NB4 (cell line): ENCODE measurements at regions not wholly inside any gene's neighbourhood (a gene's known extent, or its start where the extent isn't known, plus 50 kb on each side); places are given as distances from the start of the nearest gene placed in this dataset.
"Not testable (repeated sequence)": the region's sequence is repeated elsewhere in the genome, so short reads cannot be mapped to it uniquely, and the experiment has no call there.

Experiments used
- MYC ChIP-seq: IDR thresholded peaks from 2 replicates; pipeline ENCODE4 v1.6.1; 2011; ENCODE audit warnings: low read depth, low read length
- POLR2A ChIP-seq: IDR thresholded peaks from 2 replicates; pipeline ENCODE4 v1.6.1; 2011; ENCODE audit warnings: mild to moderate bottlenecking; ENCODE audit not compliant: insufficient read length; ENCODE audit errors: extremely low read depth
- TF ChIP-seq, protein P1 (sequence below): IDR thresholded peaks from one replicate; pipeline ENCODE4 v1.5.1; 2012; ENCODE audit warnings: low read depth, low read length

DNA sequence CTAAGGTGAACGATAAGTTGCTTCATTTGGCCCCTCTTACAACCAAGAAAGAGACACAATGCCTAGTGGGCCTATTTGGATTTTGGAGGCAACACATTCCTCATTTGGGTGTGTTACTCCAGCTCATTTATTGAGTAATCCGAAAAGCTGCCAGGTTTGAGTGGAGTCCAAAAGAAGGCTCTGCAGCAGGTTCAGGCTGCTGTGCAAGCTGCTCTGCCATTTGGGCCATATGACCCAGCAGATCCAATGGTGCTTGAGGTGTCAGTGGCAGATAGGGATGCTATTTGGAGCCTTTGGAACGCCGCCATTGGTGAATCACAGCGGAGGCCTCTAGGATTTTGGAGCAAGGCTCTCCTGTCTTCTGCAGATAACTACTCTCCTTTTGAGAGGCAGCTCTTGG, 176.4 kb downstream of the AKR1D1 start:
- TF ChIP-seq, protein P1, sequence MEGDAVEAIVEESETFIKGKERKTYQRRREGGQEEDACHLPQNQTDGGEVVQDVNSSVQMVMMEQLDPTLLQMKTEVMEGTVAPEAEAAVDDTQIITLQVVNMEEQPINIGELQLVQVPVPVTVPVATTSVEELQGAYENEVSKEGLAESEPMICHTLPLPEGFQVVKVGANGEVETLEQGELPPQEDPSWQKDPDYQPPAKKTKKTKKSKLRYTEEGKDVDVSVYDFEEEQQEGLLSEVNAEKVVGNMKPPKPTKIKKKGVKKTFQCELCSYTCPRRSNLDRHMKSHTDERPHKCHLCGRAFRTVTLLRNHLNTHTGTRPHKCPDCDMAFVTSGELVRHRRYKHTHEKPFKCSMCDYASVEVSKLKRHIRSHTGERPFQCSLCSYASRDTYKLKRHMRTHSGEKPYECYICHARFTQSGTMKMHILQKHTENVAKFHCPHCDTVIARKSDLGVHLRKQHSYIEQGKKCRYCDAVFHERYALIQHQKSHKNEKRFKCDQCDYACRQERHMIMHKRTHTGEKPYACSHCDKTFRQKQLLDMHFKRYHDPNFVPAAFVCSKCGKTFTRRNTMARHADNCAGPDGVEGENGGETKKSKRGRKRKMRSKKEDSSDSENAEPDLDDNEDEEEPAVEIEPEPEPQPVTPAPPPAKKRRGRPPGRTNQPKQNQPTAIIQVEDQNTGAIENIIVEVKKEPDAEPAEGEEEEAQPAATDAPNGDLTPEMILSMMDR, result not testable (repeated sequence)
- TF ChIP-seq POLR2A, MYC: not testable (repeated sequence)
